ENCODE measurements at regions not wholly inside any gene's neighbourhood (a gene's known extent, or its start where the extent isn't known, plus 50 kb on each side); places are given as distances from the start of the nearest gene placed in this dataset.

- H3K4me3 ChIP-seq (ENCODE audit: low read length): no peak overlapping the region
- TF ChIP-seq CTCF (IDR thresholded peaks at IDR 0.05; ENCODE audit: insufficient read depth, low read depth, low read length, missing control alignments): no peak
- DNase-seq (ENCODE audit: low read depth): no peak
Measured at GRCh38 chr3:68060191-68060590, 405.8 kb upstream of the SUCLG2 start.

- TF ChIP-seq CTCF (IDR thresholded peaks at IDR 0.05; ENCODE audit: insufficient read depth, low read depth, low read length, missing control alignments): no peak
- no peak overlapping the region for H3K4me3 ChIP-seq (ENCODE audit: low read length)
- DNase-seq (ENCODE audit: low read depth): no peak
Measured at GRCh38 chr3:68059628-68060152, 405.3 kb upstream of the SUCLG2 start.

- no peak for DNase-seq (ENCODE audit: low read depth)
- no peak for TF ChIP-seq CTCF (IDR thresholded peaks at IDR 0.05; ENCODE audit: insufficient read depth, low read depth, low read length, missing control alignments)
- no peak overlapping the region for H3K4me3 ChIP-seq (ENCODE audit: low read length)
Measured at GRCh38 chr3:68057637-68058320, 403.4 kb upstream of the SUCLG2 start.

GRCh38 chr3:68056556-68056955 lies 402.1 kb upstream of the SUCLG2 start:
- TF ChIP-seq CTCF (IDR thresholded peaks at IDR 0.05; ENCODE audit: insufficient read depth, low read depth, low read length, missing control alignments): no peak
- no peak for DNase-seq (ENCODE audit: low read depth)
- H3K4me3 ChIP-seq (ENCODE audit: low read length): no peak overlapping the region

- no peak for DNase-seq (ENCODE audit: low read depth)
- no peak for TF ChIP-seq CTCF (IDR thresholded peaks at IDR 0.05; ENCODE audit: insufficient read depth, low read depth, low read length, missing control alignments)
Measured at GRCh38 chr3:68055215-68055614, 400.8 kb upstream of the SUCLG2 start.

GRCh38 chr3:68049776-68050175 lies 395.4 kb upstream of the SUCLG2 start:
- no peak for TF ChIP-seq CTCF (IDR thresholded peaks at IDR 0.05; ENCODE audit: insufficient read depth, low read depth, low read length, missing control alignments)
- H3K4me3 ChIP-seq (ENCODE audit: low read length): no peak overlapping the region

More at GRCh38 chr3:68055215-68055614, 400.8 kb upstream of the SUCLG2 start:
- no peak overlapping the region for H3K4me3 ChIP-seq (ENCODE audit: low read length)

GRCh38 chr3:68045976-68046375 lies 391.6 kb upstream of the SUCLG2 start:
- H3K4me3 ChIP-seq (ENCODE audit: low read length): no peak overlapping the region
- DNase-seq (ENCODE audit: low read depth): no peak
- no peak for TF ChIP-seq CTCF (IDR thresholded peaks at IDR 0.05; ENCODE audit: insufficient read depth, low read depth, low read length, missing control alignments)

More at GRCh38 chr3:68049776-68050175, 395.4 kb upstream of the SUCLG2 start:
- DNase-seq (ENCODE audit: low read depth): no peak

All from epithelial cell of esophagus (primary cell).